Vagina (tissue), 2 donors: ENCODE measurements at regions not wholly inside any gene's neighbourhood (a gene's known extent, or its start where the extent isn't known, plus 50 kb on each side); places are given as distances from the start of the nearest gene placed in this dataset.

Experiments used
- POLR2A ChIP-seq, 2 donors: fragments of 450-650 bp; IDR thresholded peaks; one replicate each; pipeline ENCODE4 v1.6.1; 2017; ENCODE audit warnings: antibody characterized with exemption in 2 of 2, mild to moderate bottlenecking in 2 of 2, moderate library complexity in 2 of 2
- TF ChIP-seq, protein P1 (sequence below), 3 experiments: fragments of 450-650 bp in 2 of 3; fragments of 200-600 bp in 1 of 3; sonication (generic) in 1 of 3; IDR thresholded peaks; one replicate each; pipeline ENCODE4 v1.5.1; 2017 to 2019; ENCODE audit warnings: antibody characterized with exemption in 3 of 3, mild to moderate bottlenecking in 2 of 3, moderate library complexity in 2 of 3

DNA sequence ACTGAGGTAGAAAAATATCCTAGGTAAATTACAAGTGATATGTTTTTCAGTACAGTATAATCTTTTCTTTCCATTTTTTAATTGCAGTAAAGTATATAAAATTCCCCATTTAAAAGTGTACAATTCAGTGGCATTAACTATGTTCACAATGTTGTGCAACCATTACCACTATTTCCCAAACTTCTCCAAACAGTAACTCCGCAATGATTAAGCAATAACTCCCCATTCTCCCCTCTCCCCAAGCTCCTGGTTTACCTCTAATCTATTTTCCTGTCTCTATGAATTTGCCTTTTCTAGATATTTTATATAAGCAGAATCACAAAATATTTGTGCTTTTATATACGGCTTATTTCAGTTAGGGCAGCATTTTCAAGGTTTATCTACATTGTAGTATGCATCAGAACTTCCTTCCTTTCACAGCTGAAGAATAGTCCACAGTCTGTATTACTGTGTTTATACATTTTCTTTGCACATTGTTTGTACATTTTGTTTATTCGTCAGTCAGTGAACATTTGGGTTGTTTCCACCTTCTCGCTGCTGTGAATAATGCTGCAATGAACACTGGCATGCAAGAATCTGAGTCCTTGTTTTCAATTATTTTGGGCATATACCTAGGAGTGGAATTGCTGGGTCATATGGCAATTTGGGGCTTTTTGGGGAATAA is 110.7 kb downstream of the RPL27A start:
- TF ChIP-seq, protein P1, sequence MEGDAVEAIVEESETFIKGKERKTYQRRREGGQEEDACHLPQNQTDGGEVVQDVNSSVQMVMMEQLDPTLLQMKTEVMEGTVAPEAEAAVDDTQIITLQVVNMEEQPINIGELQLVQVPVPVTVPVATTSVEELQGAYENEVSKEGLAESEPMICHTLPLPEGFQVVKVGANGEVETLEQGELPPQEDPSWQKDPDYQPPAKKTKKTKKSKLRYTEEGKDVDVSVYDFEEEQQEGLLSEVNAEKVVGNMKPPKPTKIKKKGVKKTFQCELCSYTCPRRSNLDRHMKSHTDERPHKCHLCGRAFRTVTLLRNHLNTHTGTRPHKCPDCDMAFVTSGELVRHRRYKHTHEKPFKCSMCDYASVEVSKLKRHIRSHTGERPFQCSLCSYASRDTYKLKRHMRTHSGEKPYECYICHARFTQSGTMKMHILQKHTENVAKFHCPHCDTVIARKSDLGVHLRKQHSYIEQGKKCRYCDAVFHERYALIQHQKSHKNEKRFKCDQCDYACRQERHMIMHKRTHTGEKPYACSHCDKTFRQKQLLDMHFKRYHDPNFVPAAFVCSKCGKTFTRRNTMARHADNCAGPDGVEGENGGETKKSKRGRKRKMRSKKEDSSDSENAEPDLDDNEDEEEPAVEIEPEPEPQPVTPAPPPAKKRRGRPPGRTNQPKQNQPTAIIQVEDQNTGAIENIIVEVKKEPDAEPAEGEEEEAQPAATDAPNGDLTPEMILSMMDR (IDR thresholded peaks at IDR 0.05) = no peak
- TF ChIP-seq POLR2A (IDR thresholded peaks at IDR 0.05) = no peak
